ENCODE measurements at regions not wholly inside any gene's neighbourhood (a gene's known extent, or its start where the extent isn't known, plus 50 kb on each side); places are given as distances from the start of the nearest gene placed in this dataset.
"Not testable (repeated sequence)": the region's sequence is repeated elsewhere in the genome, so short reads cannot be mapped to it uniquely, and the experiment has no call there.

DNA sequence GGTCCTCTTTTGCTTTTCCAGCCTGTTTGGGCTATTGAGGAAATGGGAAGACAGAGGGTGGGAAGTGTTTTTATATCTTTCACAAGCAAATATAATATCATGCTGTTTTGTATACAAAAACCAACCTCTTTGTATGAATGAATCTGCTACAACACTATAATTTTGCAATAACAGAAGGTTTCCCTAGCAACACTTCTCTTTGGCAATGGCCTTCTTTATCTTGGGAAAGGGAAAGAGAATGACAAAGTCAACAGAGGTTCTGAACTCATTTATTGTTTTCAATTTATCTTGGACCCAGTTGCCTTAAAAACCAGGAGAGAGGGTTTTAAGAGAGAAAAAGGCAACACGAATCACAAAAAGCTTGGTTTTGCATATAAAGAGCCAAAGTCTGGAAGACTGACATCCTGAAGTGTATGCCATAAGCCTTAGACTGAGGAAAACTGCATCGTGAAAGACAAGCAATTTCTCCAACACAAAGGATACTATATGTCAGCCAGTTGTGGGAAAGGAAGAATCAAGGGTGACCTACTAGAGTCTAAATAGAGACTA is 121.8 kb upstream of the FAM241A start:
- no peak for DNase-seq (ENCODE audit: low read depth)

DNA sequence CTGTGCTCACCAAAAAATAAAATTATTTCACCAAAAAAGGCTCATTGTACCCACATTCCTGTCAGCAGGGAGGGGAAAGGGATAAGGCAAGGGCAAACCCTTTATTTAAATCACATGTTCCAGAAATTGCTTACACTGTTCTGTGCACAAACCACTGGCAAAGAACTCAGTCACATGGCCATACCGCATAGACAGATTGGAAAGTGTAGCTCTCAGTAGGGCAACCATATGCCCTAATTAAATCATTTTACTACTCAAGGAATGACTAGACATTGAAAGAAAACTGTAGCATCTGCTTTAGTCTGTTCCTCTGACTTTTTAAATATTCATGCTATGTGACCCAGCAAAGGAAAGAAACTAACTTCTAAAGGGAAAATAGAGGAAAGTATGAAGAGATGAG is 119.2 kb upstream of the FAM241A start:
- no peak for DNase-seq (ENCODE audit: low read depth)

DNA sequence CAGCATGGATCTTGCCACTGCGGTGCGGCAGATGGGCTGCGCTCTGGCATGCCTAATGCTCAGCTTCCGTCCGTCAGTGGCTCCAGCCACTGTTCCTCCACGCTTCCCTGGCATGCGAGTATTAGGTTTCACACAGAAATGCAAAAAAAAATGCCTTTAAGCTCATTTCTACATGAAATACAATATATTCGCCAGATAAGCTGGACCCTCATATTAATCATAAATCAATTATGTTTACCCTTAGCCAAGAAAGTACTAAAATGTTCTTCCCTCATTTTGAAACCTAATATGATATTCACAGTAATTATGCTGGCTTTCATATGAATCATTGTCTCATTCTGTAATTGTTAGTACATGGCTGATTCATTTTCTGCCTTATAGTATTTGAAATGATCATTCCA is 115.5 kb upstream of the FAM241A start:
- no peak for DNase-seq (ENCODE audit: low read depth)

DNA sequence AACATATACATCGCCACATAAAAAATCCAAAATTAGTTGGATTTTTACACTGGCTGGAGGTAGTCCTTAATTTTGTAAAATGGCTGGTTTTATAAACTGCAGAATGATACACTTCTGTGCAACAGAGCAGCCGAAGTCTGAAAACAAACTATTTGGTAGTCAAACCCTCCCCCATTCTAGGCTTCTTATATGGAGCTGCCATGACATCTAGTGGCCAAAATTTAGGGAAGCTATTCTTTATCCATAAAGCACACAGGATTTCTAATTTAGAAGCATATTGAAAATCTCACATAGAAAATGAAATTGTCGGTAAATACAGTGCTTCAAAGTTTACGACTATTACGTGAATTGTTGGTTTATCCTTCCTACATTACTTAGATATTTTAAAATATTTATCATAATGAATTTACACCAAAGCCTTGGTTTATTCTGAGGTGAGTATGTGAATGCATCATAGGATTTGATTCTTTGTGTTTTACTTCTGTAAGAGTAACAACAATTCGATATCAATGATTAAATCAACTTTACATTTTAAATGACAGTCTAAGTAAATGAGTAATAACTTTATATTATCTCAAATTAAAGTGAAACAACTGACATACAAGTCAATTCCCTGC is 113.4 kb upstream of the FAM241A start:
- peak; percentile 26 for DNase-seq (ENCODE audit: low read depth)

DNA sequence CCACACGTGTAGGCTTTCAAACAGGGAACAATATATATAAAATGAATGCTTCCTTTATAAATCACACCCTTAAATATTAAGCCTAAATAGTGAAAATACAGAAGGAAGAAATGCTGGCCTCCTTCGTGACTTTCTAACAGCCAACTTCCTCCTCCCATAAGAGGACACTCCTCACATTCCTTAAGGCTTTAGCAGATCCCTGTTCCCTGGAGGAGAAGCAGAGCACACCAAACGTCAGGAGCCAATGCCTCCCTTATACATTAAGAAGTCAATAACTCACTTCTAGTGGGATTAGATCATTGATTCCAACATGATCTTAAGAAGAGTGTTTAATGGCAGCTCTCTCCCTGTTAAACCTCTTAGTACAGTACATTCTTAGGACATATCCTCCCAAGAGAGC is 108.4 kb upstream of the FAM241A start:
- DNase-seq (ENCODE audit: low read depth): no peak

DNA sequence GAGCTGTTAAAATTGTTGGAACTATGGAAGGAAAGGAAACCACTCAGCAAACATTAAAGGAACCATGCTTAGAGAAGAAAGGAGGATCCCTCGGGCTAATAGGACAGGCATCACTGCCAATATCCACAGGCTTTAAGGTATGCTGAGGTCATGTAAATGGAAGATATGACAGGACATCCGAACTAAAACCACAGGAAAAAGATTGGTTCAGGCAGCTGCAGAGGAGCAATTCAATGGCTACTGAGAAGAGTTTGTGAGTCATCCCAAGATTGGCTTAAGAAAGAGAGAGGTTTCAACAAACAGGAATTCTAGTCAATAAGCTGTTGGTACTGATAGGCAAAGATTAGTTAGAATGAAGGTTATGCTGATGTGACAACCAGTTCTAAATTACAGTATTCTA is 106.4 kb upstream of the FAM241A start:
- peak; percentile 55 for DNase-seq (ENCODE audit: low read depth)

DNA sequence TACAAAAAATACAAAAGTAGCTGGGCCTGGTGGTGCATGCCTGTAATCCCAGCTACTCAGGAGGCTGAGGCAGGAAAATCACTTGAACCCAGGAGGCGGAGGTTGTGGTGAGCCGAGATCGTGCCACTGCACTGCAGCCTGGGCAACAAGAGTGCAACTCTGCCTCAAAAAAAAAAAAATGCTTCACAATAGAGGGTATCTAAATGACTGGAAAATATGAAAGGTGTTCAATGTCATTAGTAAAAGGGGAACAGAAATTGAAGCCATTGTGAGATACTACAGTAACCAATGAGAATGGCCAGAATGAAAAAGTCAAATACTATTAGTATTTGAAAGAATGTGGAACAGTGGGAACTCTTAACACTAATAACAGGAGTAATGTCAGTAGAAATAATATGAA is 96.1 kb upstream of the FAM241A start:
- DNase-seq (ENCODE audit: low read depth): not testable (repeated sequence)

DNA sequence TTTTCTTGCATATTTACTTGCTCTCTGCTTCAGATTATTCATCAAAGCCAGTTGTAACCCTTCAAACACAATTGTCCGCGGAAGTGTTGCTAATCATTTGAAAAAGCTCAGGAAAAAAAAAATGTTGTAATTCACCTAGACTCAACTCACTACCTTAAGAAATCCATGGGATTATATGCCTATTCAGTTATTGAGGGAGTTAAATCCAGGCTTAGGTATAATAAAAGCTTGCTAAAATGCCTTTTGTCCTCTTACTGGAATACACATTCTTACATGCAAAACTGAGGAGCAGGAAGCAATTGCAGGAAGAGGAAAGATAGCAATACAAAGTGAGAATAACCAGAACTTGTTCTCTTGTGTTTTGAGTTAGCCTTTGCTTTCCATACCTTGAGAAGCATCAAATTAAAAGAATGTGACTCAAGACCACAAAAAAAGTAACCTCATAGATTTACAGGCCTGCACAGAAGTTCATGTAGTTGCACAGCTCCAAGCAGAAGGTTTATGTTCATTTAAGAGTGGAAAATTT is 91.4 kb upstream of the FAM241A start:
- DNase-seq (ENCODE audit: low read depth): no peak

DNA sequence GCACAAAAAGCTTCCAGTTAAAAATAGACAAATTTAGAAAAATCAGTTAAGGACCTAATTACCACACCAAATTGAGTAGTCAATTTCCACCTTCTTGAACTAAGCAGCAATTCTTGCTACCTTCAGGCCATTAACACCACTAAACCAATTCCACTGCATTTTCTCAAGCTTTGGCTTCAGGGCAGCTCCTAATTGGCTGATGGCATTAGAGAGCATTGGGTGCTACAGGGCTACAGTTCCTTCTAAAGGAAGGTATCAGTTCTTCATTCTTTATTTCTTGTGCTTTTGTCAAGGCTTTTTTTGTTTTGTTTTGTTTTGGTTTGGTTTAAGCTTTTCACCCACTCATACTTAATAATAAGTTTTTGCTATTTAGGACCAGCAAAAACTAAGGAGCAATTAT is 90.2 kb upstream of the FAM241A start:
- DNase-seq (ENCODE audit: low read depth): no peak

DNA sequence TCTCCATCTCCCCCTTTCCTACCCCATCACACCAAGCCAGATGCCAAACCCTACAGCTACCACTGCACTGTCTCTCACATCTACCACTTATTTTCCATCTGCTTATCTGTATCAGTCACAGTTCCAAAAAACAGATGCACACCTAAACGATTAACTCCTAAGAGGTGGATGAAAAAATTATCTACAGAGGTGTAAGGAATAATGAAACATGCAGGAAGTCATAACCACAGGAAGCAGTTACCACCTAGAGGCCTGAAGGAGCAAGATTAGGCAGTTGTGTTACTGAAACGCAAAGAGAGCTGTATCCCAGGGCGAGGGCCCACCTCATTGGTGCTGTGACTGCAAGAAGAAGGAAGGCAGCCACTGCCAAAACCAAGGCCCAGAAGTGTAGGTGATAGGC is 87.8 kb upstream of the FAM241A start:
- DNase-seq (ENCODE audit: low read depth): no peak

DNA sequence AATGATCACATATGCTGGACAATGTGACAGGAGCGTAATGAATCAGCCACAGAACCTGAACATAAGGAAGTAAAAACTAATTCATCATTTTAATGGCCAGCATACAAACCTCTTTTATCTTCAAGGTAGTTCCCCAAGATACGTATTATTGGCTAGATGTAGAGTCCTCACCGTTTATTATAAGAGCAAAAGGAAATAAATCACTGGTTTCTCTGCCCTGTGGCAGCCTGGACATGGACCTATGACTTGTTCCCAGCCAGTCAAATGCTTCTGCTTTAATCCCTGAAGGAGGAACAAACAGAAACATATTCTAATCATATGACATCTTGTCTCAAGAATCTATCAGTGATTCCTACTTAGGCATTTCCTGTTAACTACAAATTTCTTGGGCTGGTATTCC is 86.8 kb upstream of the FAM241A start:
- peak; percentile 42 for DNase-seq (ENCODE audit: low read depth)

DNA sequence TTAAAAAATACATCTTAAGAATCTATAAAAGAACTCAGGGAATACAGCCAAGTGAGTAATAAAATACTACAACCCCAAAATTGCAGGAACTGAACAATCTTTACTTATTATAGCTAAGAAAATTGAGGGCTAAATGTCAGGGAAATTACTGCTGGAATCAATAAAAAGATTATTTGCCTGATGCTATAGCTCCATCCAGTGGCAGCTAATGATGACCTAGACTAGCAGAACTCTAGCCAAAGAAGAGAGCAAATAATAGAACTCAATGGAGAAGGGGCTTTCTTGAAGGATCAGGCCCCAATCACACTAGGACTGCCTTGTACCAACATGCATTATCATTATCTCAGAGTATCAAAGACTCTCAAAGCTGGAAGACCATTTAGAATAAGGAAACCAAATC is 85.0 kb upstream of the FAM241A start:
- peak; percentile 20 for DNase-seq (ENCODE audit: low read depth)

DNA sequence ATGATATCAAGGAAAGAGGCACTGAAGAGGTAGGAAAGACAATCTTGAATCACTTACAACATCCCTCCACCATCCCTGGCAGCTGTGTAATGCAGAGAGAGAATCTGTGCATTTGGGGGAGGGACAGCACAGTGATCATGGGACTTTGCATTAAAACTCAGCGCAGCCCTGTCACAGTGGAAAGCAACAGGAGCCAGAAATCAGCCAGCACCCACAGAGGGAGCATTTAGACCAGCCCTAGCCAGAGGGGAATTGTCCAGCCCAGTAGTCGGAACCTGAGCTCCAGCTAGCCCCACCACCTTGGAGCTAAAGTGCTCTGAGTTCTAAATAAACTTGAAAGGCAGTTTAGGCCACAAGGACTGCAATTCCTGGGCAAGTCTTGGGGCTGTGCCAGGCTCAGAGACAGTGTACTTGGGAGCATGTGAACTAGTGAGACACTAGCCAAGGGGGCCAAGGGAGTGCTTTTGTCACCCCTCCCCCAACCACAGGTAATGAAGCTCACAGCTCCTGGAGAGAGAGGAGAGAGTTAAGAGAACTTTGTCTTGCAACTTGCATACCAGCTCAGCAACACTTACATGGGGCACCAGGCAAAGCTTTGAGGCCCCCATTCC is 83.9 kb upstream of the FAM241A start:
- no peak for DNase-seq (ENCODE audit: low read depth)

DNA sequence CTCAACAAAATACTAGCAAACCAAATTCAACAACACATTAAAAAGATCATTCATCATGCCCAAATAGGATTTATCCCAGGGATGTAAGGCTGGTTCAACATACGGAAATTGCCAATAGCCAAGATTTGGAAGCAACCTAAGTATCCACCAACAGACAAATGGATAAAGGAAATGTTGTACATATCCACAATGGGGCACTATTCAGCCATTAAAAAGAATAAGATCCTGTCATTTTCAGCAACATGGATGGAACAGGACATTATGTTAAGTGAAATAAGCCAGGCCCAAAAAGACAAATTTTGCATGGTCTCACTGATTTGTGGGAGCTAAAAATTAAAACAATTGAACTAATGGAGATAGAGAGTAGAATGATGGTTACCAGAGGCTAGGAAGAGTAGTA is 82.0 kb upstream of the FAM241A start:
- DNase-seq (ENCODE audit: low read depth): no peak

DNA sequence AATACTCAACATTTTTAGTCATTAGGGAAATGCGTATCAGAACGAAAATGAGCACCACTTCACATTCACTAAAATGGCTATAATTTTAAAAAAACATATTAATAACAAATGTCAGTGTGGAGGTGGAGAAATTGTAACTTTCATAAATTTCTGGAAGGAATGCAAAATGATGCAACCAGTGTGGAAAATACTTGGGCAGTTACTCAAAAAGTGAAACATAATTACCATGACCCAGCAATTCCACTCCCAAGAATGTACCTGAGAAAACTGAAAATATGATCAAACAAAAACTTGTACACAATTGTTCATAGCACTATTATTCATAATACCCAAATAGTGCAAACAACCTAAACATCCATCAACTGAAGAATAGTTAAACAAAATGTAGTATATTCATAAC is 76.1 kb upstream of the FAM241A start:
- DNase-seq (ENCODE audit: low read depth): no peak

DNA sequence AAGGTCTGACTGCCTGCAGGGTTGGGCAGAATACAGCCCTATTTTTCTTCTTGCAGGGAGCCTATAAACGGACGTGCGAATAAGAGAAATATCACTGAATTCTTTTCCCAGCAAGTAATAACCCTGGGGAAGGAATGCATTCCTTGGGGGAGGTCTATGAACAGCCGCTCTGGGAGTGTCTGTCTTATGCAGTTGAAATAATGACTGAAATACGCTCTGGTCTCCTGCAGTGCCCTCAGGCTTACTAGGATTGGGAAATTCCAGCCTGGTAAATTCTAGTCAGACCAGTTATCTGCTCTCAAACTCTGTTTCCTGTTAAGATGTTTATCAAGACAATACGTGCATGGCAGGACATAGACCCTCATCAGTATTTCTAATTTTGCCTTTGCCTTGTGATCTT is 72.1 kb upstream of the FAM241A start:
- no peak for DNase-seq (ENCODE audit: low read depth)

DNA sequence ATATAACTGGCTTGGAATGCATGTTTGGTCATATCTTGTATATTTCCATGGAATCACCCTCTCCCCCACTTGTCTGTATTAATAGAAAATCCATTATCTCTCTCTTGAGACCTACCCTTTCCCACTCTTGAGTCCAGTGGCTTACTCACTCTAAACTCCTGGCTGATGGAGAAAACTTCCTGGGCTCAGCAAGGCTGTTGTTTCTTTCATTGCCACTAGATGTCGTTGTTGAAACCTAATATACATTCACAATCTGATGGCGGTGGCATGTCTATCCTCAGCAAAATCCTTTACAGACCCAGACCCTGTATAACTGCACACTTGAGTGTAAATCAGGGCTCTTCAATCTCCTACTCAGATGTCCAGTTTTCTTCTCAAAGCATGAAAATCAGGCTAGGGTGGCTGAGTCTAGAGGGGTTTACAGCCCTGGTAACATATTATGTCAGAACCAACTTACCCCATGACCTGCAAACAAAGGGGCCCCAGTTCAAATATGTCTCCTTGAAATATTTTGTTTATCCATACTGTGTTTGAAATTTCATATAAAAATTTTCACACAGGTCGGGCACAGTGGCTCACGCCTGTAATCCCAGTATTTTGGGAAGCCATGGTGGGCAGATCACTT is 70.0 kb upstream of the FAM241A start:
- peak; percentile 35 for DNase-seq (ENCODE audit: low read depth)

DNA sequence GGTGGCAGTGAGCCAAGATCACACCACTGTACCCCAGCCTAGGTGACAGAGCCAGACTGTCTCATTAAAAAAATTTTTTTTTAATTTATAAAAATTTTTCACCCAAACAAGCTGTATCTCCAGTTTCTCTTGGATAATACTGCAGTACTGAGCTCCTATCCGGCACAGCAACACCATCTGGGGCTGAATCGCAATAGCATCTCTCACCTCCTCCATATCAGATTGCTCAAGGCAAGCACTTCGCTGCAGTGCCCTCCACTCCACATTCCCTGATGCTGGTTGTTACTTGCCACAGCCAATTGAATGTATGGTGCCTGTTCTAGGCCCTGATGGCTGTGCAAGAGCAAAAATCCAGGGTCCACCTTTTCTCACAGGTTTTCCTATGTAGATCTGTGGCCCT is 69.3 kb upstream of the FAM241A start:
- no peak for DNase-seq (ENCODE audit: low read depth)

DNA sequence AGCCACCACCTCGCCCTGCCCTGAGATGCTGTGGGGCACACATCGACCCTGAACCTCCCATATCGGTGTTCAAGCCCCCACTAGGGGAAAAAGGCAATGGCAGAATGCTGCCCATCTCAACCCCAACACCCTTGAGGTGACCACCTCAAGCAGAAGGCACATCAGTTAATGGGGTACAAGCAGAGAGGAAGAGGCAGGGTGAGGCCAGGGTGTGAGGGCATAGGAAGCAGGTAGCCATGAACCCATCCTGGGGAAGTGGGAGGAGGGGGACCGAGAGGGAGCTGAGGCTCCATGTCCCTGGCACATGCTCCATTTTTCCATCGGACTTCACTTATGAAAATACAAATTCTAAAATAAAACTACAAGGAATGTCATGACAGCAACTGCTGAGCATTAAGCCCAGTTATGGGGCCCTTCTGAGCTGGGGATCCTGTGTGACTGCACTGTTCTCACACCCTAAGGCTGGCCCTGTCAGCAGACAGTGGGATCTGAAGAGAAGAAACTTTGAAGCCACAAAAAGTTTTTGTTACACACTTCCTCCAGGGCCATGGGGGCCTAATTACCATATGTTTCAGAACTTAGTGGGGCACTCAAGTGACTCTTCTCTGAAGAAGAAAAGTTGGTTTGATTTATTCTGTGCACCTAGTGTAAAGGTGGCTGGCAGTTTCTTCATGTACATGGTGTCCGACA is 68.2 kb upstream of the FAM241A start:
- no peak for DNase-seq (ENCODE audit: low read depth)

DNA sequence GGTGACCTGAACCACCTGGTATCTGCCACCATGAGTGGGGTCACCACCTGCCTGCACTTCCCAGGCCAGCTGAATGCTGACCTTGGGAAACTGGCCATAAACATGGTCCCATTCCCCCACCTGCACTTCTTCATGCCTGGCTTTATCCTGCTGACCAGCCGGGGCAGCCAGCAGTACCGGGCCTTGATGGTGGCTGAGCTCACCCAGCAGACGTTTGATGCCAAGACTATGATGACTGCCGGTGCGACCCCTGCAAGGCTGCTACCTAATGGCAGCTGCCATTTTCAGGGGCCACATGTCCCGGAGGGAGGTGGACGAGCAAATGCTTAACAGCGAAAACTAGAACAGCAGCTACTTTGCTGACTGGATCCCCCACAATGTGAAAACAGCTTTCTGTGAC is 67.5 kb upstream of the FAM241A start:
- DNase-seq (ENCODE audit: low read depth): no peak

DNA sequence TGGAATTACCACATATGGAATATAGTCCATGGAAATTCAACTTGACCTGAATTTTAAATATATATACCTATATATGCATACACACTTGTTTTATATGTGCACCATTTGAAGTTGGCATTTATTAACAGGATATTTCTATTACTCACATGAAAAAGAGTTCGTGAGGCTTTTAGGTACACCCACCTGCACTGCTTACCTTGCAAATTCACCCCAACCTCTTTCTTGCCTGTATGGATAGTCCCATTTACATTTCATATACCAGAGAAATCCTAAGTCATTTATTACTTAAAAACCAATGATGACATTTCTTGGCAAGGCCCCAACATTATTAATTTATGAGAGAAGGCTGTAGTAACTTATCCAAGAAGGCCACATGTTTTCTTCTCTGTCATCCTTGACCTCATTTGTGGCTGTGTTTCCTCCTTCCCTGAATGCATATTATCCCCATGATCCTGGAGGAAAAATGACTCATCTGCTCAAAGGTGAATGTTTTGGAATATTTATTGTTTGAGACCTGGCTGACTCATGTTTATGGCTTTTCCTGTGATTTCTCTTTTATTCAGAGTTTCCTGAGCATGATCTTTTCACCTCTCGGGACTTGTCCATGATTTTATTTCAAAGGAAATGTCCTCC is 62.2 kb upstream of the FAM241A start:
- peak; percentile 77 for DNase-seq (ENCODE audit: low read depth)

All from non-pigmented ciliary epithelial cell (primary cell).